GM12878 (cell line): ENCODE measurements at regions not wholly inside any gene's neighbourhood (a gene's known extent, or its start where the extent isn't known, plus 50 kb on each side); places are given as distances from the start of the nearest gene placed in this dataset.

ENCODE experiments used
- ATAC-seq: fragments of 200-7000 bp; cut with Tn5 transposase; 3 replicates; pipeline ENCODE4 v1.9.1; 2020; ENCODE audit warnings: mild to moderate bottlenecking, moderate library complexity
- BruUV-seq: library from RNA; stranded (reverse); fragments of 400-500 nt; replicated peaks from 2 replicates; lab custom pipeline; 2021; lab: Mats Ljungman, UMichigan
- CTCF ChIA-PET: fragments of 300-600 bp; sonication (Branson Sonifier 250); formaldehyde crosslinking; extraction: SDS; loops from one replicate; lab custom pipeline; 2021; ENCODE audit warnings: inconsistent platforms; lab: Yijun Ruan, JAX
- POLR2A ChIA-PET: fragments of 350-600 bp; formaldehyde crosslinking; extraction: SDS; loops from one replicate; lab custom pipeline; 2021; ENCODE audit warnings: inconsistent platforms; lab: Charles Lee
- RAD21 ChIA-PET: fragments of 300-600 bp; sonication (Branson Sonifier 250); formaldehyde crosslinking; loops from one replicate; lab custom pipeline; 2023; ENCODE audit warnings: antibody characterized with exemption; ENCODE audit not compliant: unreplicated experiment; lab: Charles Lee
- SMC1A ChIA-PET: fragments of 300-600 bp; sonication (Branson Sonifier 250); formaldehyde crosslinking; loops from one replicate; lab custom pipeline; 2023; ENCODE audit not compliant: unreplicated experiment, uncharacterized antibody; lab: Charles Lee
- DNase-seq: peaks from one replicate; pipeline ENCODE4 v3.0.0-alpha.2; 2011; ENCODE audit warnings: low read depth, low spot score
- FAIRE-seq: peaks from 3 replicates; lab custom pipeline; 2011; peaks lifted over from hg19 to GRCh38; lab: Jason Lieb, UNC
- H2AFZ ChIP-seq: 2 replicates; pipeline ENCODE4 v1.6.0; 2011; ENCODE audit warnings: low read depth, low read length, control low read depth; ENCODE audit not compliant: control insufficient read depth
- H3K27ac ChIP-seq: 2 replicates; pipeline ENCODE4 v1.5.1; 2011; ENCODE audit warnings: control low read depth; ENCODE audit not compliant: control insufficient read depth, insufficient read depth
- H3K27me3 ChIP-seq, 2 experiments: replicated peaks in 1 of 2; 2 replicates each; pipeline versions ENCODE4 v1.6.0 to v1.6.1; 2011; ENCODE audit warnings: low read length in 1 of 2; ENCODE audit not compliant: control insufficient read depth in 2 of 2, insufficient read depth in 2 of 2
- H3K36me3 ChIP-seq, 2 experiments: 2 replicates each; pipeline ENCODE4 v1.5.1; 2011; ENCODE audit warnings: low read length in 1 of 2; ENCODE audit not compliant: control insufficient read depth in 2 of 2, insufficient read depth in 2 of 2
- H3K4me1 ChIP-seq: 2 replicates; pipeline ENCODE4 v1.6.1; 2011; ENCODE audit warnings: mild to moderate bottlenecking, low read length, moderate library complexity, mixed read lengths; ENCODE audit not compliant: control insufficient read depth, insufficient read depth
- H3K4me2 ChIP-seq: 2 replicates; pipeline ENCODE4 v1.6.0; 2011; ENCODE audit warnings: control low read depth; ENCODE audit not compliant: control insufficient read depth, insufficient read depth
- H3K4me3 ChIP-seq: fragments of 200-600 bp; sonication (generic); 2 replicates; pipeline ENCODE4 v1.5.1; 2016
- H3K79me2 ChIP-seq: 2 replicates; pipeline ENCODE4 v1.6.0; 2011; ENCODE audit warnings: low read length; ENCODE audit not compliant: control insufficient read depth, insufficient read depth
- H3K9ac ChIP-seq: 2 replicates; pipeline ENCODE4 v1.8.0; 2011; ENCODE audit warnings: low read length, control low read depth, mixed read lengths; ENCODE audit not compliant: control insufficient read depth, insufficient read depth
- H3K9me3 ChIP-seq: replicated peaks from 3 replicates; pipeline ENCODE4 v1.5.1; 2011; ENCODE audit warnings: mild to moderate bottlenecking, low read length; ENCODE audit not compliant: control insufficient read depth, insufficient read depth
- H4K20me1 ChIP-seq: 2 replicates; pipeline ENCODE4 v1.6.0; 2011; ENCODE audit not compliant: control insufficient read depth, insufficient read depth
- BCL3 ChIP-seq: IDR thresholded peaks from 2 replicates; pipeline ENCODE4 v1.6.1; 2011; ENCODE audit warnings: borderline replicate concordance, low read depth, mild to moderate bottlenecking, moderate library complexity, low read length; ENCODE audit not compliant: insufficient read depth, poor library complexity, severe bottlenecking
- BHLHE40 ChIP-seq, 2 experiments: fragments of 450-650 bp in 1 of 2; IDR thresholded peaks; 2 replicates each; pipeline ENCODE4 v1.6.1; 2011 to 2017; ENCODE audit warnings: low read depth in 2 of 2, borderline replicate concordance in 1 of 2, improper control_type of control experiment in 1 of 2, low read length in 1 of 2, mild to moderate bottlenecking in 1 of 2
- FOXM1 ChIP-seq: IDR thresholded peaks from 2 replicates; pipeline ENCODE4 v1.6.1; 2012; ENCODE audit warnings: low read depth, mild to moderate bottlenecking, inconsistent platforms, low read length, moderate library complexity
- IKZF1 ChIP-seq: fragments of 450-650 bp; conservative IDR thresholded peaks from 2 replicates; pipeline ENCODE4 v1.6.1; 2017; ENCODE audit warnings: antibody characterized with exemption, mild to moderate bottlenecking
- MAX ChIP-seq: IDR thresholded peaks from 2 replicates; pipeline ENCODE4 v1.6.1; 2012; ENCODE audit warnings: low read depth, low read length, improper control_type of control experiment
- SREBF1 ChIP-seq: IDR thresholded peaks from 2 replicates; pipeline ENCODE4 v1.6.1; 2012; ENCODE audit warnings: mild to moderate bottlenecking, low read length
- SRF ChIP-seq, 2 experiments: IDR thresholded peaks; 2 replicates each; pipeline ENCODE4 v1.6.1; 2011; ENCODE audit warnings: low read depth in 2 of 2, low read length in 2 of 2, mild to moderate bottlenecking in 1 of 2, moderate library complexity in 1 of 2
- TCF7 ChIP-seq: IDR thresholded peaks from 2 replicates; pipeline ENCODE4 v1.6.1; 2014; ENCODE audit warnings: antibody characterized with exemption, borderline replicate concordance
- ZBTB4 ChIP-seq: fragments of 450-650 bp; formaldehyde crosslinking; IDR thresholded peaks from 2 replicates; pipeline ENCODE4 v1.4.0; 2022; ENCODE audit warnings: mild to moderate bottlenecking, moderate library complexity
- ZBTB40 ChIP-seq: fragments of 450-650 bp; IDR thresholded peaks from 2 replicates; pipeline ENCODE4 v1.6.1; 2016; ENCODE audit warnings: mild to moderate bottlenecking, moderate library complexity, borderline replicate concordance
- ZSCAN29 ChIP-seq: fragments of 450-650 bp; IDR thresholded peaks from 2 replicates; pipeline ENCODE4 v1.6.1; 2017; ENCODE audit warnings: mild to moderate bottlenecking, moderate library complexity
- WGBS: methylation state at CpG from one replicate; pipeline ENCODE4 v1.1.6; 2016; ENCODE audit warnings: low lambda C conversion rate; ENCODE audit not compliant: insufficient replicate concordance, insufficient coverage; ENCODE audit errors: missing lambda C conversion rate; 5-methylcytosine and 5-hydroxymethylcytosine counted together
- in situ Hi-C: fragments of 300-500 bp; cut with MboI; formaldehyde crosslinking; loops from 9 replicates; pipeline ENCODE4 v1.14.3; 2018; ENCODE audit warnings: mixed read lengths
- intact Hi-C: fragments of 100-400 bp; cut with micrococcal nuclease; formaldehyde crosslinking; loops from one replicate; pipeline ENCODE4 v1.14.2; 2022; ENCODE audit not compliant: unreplicated experiment

- ATAC-seq (no peak), DNase-seq (no peak), FAIRE-seq (no peak)
- Histone ChIP-seq H3K27me3 (no peaks in the 10 kb centered on the region; a peak in 2 of 4 replicates), H3K79me2 (no peaks in the 10 kb centered on the region), H3K4me3 (no peak overlapping the region), H3K4me1 (no peaks in the 10 kb centered on the region), H3K4me2 (no peak overlapping the region), H3K9ac (no peak overlapping the region), H2AFZ (no peak overlapping the region), H3K9me3 (no peaks in the 10 kb centered on the region), H3K27ac (no peak overlapping the region), H4K20me1 (no peaks in the 10 kb centered on the region), H3K36me3 (no peaks in the 10 kb centered on the region)
- intact Hi-C loops (no loop called here), in situ Hi-C loops (no loop called here)
- ChIA-PET CTCF (no interaction called here), POLR2A (interaction anchor here (0.7 kb wide), 1 partner anchor 15 kb away, joined by 3 read pairs; no protein-coding TSS in a partner anchor), RAD21 (no interaction called here), SMC1A (interaction anchor here (0.6 kb wide), 1 partner anchor 1482 kb away, joined by 3 read pairs; no protein-coding TSS in a partner anchor)
- WGBS: 25% methylated on average over 10 of the region's 10 CpGs
- BruUV-seq: no TSS peak
- TF ChIP-seq TCF7: no peak
- TF ChIP-seq ZBTB40: no peak
- TF ChIP-seq ZSCAN29: no peak
- no peak for TF ChIP-seq FOXM1
- TF ChIP-seq BHLHE40 (IDR thresholded peaks at IDR 0.05; ENCODE audit: borderline replicate concordance in 1 of 2, low read depth in 2 of 2, low read length in 1 of 2): no peak
- no peak for TF ChIP-seq MAX
- no peak for TF ChIP-seq IKZF1
- TF ChIP-seq SRF (IDR thresholded peaks at IDR 0.05; ENCODE audit: low read depth in 2 of 2, low read length in 2 of 2): no peak
- TF ChIP-seq ZBTB4 (CRISPR knock-in tag): no peak
- no peak for TF ChIP-seq SREBF1
- TF ChIP-seq BCL3: no peak
Observed at GRCh38 chr2:45316576-45317338, 294.3 kb downstream of the SRBD1 start.
